Stimulated activated CD8-positive, alpha-beta memory T cell treated with anti-CD3 and anti-CD28 coated beads, Interleukin-15, amount 100 ng/mL, for 4 hours (primary cell): ENCODE measurements at regions not wholly inside any gene's neighbourhood (a gene's known extent, or its start where the extent isn't known, plus 50 kb on each side); places are given as distances from the start of the nearest gene placed in this dataset.
"Not testable (repeated sequence)": the region's sequence is repeated elsewhere in the genome, so short reads cannot be mapped to it uniquely, and the experiment has no call there.

ENCODE experiments used
- DNase-seq, 2 donors: peaks; one replicate each; pipeline ENCODE4 v3.0.0-alpha.2; 2020; ENCODE audit warnings: low read depth in 2 of 2

DNA sequence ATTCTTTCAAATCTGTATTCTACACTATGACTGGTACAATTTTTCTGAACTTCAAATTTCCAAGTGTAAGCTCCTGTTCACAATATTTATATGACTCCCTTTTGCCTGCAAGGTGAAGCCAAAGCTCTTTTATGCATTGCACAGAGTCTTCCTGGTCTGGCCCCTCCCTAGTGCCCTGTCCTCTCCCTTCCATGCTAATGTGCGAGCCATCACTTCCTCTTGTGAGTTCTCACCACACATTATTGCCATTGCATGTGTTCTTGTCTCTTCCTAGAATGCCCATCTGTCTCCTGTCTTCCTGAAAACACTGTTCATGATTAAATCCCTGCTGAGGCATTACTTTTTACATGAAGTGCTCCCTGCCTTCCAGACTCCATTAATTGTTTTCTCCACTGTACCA lies 169.9 kb downstream of the MC4R start:
- DNase-seq: no peak

GRCh38 chr18:60200558-60200957 lies 172.0 kb downstream of the MC4R start:
- DNase-seq: no peak

DNA sequence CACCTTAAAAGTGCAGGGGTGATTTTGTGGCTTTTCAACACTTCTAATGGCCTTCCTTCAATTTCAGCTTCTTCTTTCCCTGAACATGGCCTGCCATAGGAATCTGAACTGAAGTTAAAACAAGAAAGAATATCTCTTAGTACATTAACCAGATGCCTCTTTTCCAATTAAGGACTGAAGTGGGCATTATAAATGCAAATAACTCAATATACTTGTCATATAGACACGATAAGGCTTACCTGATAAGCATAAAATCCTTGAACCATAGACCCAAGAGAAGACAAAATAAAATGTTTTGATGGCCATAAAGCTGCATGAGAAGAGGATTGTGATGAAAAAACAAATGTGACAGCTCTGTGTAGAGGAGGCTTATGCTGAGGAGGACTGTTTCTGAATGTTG lies 173.1 kb downstream of the MC4R start:
- DNase-seq: no peak

DNA sequence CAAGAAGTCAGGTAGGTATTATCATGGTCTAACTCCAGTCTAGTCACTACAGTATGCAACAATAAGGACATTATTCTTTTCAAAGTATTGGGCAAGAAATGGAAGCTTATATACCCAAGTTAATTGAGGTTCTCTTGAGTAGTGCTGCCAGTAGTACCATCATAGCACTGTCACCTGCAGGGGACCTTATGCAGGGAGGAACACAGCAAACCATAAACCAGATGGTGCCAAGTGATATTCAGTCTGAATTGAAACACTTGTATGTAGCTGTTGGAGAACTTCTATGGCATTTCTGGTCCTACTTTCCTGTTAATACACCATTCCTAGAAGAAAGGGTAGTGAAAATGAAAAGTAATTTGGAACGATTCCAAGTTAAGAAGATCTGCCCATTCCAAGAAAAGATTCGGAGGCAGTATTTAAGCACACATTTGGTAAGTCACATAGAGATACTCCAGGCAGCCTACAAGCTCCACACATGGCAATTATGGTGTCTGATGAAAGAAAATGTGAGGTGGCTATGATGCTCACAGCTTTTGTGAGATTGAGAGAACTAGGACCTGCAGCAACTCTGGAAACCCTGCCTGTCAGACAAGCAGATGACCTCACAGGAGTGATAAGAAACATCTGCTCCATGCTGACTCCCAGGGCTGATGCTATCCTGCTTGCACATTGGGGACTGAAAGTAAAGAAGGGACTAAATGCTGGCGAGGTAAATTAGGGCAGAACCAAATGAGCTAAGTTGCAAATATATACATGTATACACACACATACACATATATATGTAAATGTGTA lies 174.7 kb downstream of the MC4R start:
- DNase-seq: no peak

GRCh38 chr18:60196836-60197606 lies 175.6 kb downstream of the MC4R start:
- DNase-seq: no peak

GRCh38 chr18:60193780-60194179 lies 178.8 kb downstream of the MC4R start:
- DNase-seq: no peak

GRCh38 chr18:60191926-60192325 lies 180.6 kb downstream of the MC4R start:
- no peak for DNase-seq

- no peak for DNase-seq
These were observed 182.7 kb downstream of the MC4R start for GRCh38 chr18:60189856-60190255.

DNA sequence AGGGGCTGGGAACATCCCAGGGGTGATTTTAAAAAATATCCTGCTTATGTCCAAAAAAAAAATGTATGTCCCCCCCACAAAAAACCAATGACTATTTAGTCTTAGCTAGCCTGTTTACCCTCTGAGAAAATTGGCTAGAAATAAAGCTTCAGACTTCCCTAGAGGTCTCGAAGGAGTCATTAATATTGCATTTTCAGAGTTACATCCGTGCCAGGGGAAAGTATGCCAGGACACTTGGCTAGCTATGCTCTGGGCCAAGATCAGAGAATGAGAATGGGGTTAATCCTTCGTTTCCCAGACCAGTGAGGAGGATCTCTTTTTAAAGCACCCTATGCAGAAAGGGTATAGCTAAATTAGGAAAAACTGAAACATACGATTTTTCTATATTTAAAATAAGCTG lies 183.6 kb downstream of the MC4R start:
- no peak for DNase-seq

DNA sequence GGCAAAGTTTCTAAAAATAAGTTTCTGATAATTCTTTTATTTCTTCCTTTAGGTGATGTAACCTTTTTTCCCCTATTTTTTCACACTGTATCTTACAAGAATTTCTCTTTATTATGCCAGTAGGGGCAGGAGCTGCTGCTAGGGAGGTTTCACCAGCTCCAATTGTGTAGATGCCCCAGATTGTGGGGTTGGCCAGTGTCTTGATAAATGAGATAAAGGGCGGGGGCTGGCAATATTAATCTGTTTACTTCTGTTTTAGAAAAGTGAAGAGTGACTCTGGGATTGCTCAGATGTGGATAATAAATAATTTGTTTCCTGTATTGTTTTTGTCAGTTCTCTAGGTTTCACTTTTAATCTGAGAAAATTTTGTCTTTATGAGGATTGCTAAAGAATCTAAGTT lies 190.4 kb downstream of the MC4R start:
- no peak for DNase-seq

GRCh38 chr18:60180671-60181070 lies 191.9 kb downstream of the MC4R start:
- DNase-seq: no peak

DNA sequence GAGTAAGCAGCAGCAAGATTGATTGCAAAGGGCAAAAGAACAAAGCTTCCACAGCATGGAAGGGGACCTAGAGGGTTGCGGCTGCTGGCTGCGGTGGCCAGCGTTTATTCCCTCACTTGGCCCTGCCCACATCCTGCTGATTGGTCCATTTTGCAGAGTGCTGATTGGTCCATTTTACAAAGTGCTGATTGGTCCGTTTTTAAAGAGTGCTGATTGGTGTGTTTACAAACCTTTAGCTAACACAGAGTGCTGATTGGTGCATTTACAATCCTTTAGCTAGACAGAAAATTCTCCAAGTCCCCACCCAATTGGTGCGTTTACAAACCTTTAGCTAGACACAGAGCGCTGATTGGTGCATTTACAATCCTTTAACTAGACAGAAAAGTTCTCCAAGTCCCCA lies 194.4 kb downstream of the MC4R start:
- not testable (repeated sequence) for DNase-seq

- no peak for DNase-seq
These were observed 196.3 kb downstream of the MC4R start for GRCh38 chr18:60176259-60176658.

- DNase-seq: no peak
These were observed 197.7 kb downstream of the MC4R start for GRCh38 chr18:60174832-60175231.

DNA sequence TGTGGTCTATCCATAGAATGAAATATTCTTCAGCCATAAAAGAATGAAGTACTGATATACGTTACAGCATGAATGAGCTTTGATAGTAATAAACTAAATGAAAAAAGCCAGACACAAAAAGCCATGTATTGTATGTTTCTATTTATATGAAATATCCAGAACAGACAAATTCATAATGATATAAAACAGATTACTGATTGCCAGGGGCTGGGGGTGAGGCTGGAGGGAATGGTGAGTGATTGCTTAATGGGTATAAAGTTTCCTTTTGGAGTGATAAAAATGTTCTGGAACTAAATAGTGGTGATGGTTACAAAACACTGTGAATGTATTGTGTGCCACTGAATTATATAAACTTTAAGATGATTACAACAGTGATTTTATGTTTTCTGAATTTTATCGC lies 200.5 kb downstream of the MC4R start:
- DNase-seq: no peak

- DNase-seq: no peak
These were observed 209.0 kb downstream of the MC4R start for GRCh38 chr18:60163622-60164021.

DNA sequence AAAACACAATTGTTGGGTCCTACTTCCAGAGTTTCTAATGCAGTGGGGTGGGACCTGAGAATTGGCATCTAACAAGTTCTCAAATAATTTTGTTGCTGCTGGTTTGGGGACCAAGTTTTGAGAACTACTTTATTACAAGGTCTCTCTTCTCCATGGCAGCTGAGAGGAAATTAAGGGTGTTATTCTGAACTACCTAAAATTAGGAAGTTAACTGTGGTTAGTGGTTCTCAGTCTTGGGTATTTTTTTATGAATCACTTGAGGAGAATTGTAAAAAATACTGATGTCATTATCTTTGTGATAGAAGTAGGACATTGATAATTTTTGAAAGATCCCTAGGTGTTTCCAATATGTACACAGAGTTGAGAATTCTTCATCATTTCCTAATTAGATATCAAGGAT lies 210.2 kb downstream of the MC4R start:
- no peak for DNase-seq

- DNase-seq: no peak
These were observed 214.8 kb downstream of the MC4R start for GRCh38 chr18:60157810-60158209.

DNA sequence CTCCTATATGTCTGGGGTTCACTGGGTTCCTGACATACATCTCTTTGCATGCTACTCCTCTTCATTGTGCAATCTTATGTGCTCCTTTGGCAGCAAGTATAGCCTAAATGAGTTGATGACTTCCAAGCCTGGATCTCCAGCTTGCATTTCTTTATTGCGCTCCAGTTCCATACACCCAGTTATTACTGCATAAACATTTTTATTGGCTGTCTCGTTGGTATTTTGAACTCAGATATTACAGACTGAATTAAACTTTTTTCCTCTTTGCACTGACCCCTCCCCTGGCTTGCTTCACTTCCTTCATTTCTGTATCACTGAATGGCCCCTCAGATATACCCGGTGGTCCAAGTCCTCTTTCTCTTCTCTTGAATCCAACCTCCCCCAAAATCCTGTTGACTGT lies 219.2 kb downstream of the MC4R start:
- DNase-seq: no peak

DNA sequence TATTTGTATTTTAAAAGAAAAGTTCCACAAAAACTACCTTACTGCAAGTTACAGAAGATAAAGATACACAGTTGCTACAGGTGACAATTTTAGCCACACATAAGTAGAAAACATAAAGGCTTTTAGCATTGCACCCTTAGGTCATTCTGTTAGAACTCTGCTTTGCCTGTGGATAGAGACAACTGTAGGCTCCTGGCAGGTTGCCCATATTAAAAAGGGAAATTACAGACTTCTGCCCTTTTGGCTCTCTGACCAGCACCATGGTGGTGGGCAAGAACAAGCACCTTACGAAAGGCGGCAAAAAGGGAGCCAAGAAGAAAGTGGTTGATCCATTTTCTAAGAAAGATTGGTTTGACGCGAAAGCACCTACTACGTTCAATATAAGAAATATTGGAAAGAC lies 223.3 kb downstream of the MC4R start:
- no peak for DNase-seq

DNA sequence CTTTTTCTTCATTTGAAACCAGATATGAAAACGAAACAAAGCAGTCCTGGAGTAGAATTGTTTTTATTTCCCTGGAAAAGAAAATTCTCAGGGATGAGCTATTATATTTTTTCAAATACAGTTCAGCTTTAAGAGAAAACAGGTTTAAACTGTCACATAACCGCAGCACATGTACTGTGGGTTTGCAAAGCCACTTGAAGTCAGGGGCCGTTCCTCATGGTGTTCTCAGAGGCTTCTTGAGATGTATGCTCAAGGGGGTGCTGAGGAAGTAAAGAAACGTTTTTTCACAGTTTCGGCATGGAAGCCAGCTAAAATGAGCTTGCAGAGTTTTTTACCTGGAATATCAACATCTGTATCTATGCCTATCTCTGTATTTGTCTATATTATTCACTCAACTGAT lies 225.3 kb downstream of the MC4R start:
- DNase-seq: no peak

GRCh38 chr18:60146220-60146960 lies 226.2 kb downstream of the MC4R start:
- DNase-seq: no peak

DNA sequence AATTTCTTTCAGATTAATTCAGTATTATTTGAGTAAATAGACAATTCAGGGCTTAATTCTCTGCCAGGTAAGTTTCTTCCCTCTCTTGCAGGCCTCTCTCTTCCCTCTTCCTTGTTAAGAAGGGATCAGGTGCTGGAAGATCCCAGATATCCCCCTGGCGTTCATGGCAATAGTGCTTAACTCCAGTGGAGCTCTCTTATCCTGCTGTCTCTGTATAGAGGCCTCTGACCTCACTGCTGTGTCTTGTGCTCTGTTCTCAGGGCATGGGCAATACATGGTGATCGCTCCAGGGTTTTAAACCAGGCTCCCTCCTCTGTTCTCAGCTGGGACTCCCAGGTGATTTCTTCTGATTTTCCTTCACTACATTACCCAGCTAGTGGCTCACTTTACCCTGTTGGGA lies 226.8 kb downstream of the MC4R start:
- DNase-seq: no peak
